Germinal center (tissue), 1 donor: ENCODE measurements at regions not wholly inside any gene's neighbourhood (a gene's known extent, or its start where the extent isn't known, plus 50 kb on each side); places are given as distances from the start of the nearest gene placed in this dataset.
"Not testable (repeated sequence)": the region's sequence is repeated elsewhere in the genome, so short reads cannot be mapped to it uniquely, and the experiment has no call there.

Source experiments
- DNase-seq: peaks from one replicate; pipeline ENCODE4 v3.0.0; 2012; ENCODE audit warnings: mixed read lengths, low spot score

GRCh38 chr14:106347890-106348755 is 821.7 kb downstream of the TMEM121 start:
- no peak for DNase-seq

- not testable (repeated sequence) for DNase-seq
Measured at GRCh38 chr14:106348873-106349540, 822.6 kb downstream of the TMEM121 start.

- DNase-seq: not testable (repeated sequence)
Measured at GRCh38 chr14:106349678-106350457, 823.5 kb downstream of the TMEM121 start.

GRCh38 chr14:106355007-106355791 is 828.8 kb downstream of the TMEM121 start:
- not testable (repeated sequence) for DNase-seq

DNA sequence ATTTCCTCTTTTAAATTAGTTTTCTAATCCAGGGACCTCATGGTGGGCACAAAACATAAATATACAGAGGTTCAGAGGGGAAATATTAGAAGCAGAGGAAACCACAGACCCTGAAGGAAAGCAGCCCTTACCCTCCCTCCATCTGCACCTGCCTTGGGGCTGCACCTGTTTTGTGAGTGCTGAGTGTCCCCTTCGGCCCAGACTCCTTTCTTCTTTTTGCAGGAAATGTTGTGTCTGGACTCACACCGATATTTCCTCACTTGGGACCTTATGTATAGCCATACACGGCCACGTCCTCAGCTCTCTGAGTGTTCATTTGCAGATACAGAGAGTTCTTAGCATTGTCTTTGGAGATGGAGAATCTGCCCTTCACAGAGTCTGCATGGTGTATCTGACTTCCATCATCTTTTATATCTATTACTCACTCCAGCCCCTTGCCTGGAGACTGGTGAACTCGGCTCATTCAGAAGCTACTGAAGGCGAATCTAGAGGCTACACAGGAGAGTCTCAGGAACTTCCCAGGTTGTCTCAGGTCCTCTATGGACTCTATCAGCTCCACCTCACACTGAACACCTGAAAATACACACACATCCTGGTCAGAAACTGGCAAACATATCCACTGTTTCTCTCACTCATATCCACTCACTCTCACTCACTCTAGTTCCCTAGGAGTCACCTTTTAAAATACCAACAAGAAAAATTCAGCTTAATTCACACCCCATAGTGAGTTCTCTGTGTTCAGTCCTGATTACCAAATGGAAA is 829.7 kb downstream of the TMEM121 start:
- not testable (repeated sequence) for DNase-seq

DNA sequence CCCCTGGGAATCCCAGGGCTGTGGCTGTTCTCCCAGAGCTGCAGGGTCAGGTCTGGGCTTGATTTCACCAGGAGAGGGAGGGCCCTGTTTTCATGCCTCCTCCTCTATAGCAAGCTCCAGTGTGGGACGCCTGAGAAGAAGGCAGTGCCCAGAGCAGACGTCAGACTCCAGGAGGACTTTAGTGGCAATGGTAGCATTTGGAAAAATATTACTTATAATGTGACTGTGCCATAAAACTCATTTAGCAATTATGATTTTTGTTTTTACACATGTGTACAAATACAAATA is 830.2 kb downstream of the TMEM121 start:
- DNase-seq: not testable (repeated sequence)

- not testable (repeated sequence) for DNase-seq
Measured at GRCh38 chr14:106359157-106359887, 832.9 kb downstream of the TMEM121 start.

DNA sequence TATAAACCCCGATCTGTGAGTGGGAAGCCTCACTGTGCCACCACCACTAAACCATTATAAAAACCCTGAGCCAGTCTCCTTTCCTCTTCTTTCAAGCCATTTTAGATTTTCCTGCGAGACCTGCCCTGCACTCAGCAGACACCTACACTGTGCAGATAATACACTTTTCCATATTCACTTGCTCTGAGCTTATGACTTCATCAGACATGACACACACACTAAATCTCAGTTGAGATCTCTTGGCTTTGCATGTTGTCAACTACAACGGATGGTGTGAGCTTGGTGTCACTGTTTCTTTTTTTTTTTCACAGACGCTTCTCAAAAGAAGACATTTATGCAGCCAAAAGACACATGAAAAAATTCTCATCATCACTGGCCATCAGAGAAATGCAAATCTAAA is 839.0 kb downstream of the TMEM121 start:
- DNase-seq: not testable (repeated sequence)

- not testable (repeated sequence) for DNase-seq
Measured at GRCh38 chr14:106365894-106366293, 839.5 kb downstream of the TMEM121 start.

- not testable (repeated sequence) for DNase-seq
Measured at GRCh38 chr14:106366971-106367370, 840.6 kb downstream of the TMEM121 start.

- DNase-seq: not testable (repeated sequence)
Measured at GRCh38 chr14:106369456-106369855, 843.1 kb downstream of the TMEM121 start.

GRCh38 chr14:106372870-106373652 is 846.7 kb downstream of the TMEM121 start:
- peak; percentile 84 for DNase-seq

DNA sequence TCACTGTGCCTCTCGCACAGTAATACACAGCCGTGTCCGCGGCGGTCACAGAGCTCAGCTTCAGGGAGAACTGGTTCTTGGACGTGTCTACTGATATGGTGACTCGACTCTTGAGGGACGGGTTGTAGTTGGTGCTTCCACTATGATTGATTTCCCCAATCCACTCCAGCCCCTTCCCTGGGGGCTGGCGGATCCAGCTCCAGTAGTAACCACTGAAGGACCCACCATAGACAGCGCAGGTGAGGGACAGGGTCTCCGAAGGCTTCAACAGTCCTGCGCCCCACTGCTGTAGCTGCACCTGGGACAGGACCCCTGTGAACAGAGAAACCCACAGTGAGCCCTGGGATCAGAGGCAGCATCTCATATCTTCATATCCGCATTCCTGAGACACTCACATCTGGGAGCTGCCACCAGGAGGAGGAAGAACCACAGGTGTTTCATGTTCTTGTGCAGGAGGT is 847.3 kb downstream of the TMEM121 start:
- DNase-seq: not testable (repeated sequence)

GRCh38 chr14:106377432-106377831 is 851.0 kb downstream of the TMEM121 start:
- no peak for DNase-seq

DNA sequence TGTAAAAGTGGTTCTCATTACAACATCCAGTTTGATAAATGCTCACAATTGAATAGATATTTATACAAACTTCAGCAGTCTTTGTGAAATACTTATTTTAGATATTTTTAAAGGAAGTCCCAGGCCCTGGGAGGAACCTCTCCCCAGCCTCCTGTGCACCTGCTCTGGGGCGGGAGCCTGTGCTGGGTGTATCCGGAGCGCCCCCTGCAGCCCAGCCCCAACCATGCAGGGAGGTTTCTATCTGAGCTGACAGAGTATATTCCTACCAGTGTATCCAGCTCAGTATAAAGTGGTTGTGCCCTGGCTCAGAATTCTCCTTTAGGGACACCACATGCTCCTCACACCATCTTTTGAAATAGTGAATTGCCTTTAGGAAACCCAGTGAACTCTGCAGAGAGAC is 851.8 kb downstream of the TMEM121 start:
- peak; percentile 44 for DNase-seq

- no peak for DNase-seq
Measured at GRCh38 chr14:106380740-106381139, 854.4 kb downstream of the TMEM121 start.

DNA sequence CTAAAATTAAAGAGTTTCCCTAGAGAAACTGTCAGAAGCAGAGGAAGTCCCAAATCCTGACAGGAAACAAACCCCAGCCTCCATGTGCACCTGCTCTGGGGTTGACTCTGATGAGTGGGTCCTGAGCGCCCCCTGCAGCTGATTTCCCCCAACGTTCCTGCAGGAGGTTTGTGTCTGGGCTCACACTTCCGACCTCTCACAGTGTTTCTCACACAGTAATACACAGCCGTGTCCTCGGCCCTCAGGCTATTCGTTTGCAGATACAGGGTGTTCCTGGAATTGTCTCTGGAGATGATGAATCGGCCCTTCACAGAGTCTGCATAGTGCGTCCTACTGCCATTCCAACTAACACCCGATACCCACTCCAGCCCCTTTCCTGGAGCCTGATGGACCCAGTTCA is 862.8 kb downstream of the TMEM121 start:
- DNase-seq: not testable (repeated sequence)

DNA sequence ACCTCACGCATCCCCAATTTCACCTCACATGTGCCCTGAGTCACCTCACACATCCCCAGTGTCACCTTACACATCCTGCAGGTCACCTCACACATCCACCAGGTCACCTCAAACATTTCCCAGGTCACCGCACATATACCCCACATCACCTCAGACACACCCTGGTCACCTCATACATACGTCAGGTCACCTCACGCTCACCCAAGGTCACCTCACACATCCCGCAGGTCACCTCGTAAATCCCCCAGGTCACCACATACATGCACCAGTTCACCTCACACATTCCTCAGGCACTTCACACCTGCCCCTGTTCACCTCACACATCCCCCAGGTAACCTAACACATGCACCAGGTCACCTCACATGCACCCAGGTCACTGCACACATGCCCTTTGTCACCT is 864.0 kb downstream of the TMEM121 start:
- no peak for DNase-seq

GRCh38 chr14:106390947-106391346 is 864.6 kb downstream of the TMEM121 start:
- DNase-seq: no peak
